PC-9 (cell line): ENCODE measurements at regions not wholly inside any gene's neighbourhood (a gene's known extent, or its start where the extent isn't known, plus 50 kb on each side); places are given as distances from the start of the nearest gene placed in this dataset.

Source experiments
- BruUV-seq: library from RNA; stranded (reverse); fragments of 400-500 nt; replicated peaks from 2 replicates; lab custom pipeline; 2021; lab: Mats Ljungman, UMichigan
- CTCF ChIA-PET: fragments of 300-600 bp; sonication (Branson Sonifier 250); formaldehyde crosslinking; loops from one replicate; lab custom pipeline; 2022; ENCODE audit warnings: antibody characterized with exemption; lab: Charles Lee
- POLR2A ChIA-PET: fragments of 300-600 bp; sonication (Branson Sonifier 250); formaldehyde crosslinking; loops from one replicate; lab custom pipeline; 2022; ENCODE audit warnings: antibody characterized with exemption; ENCODE audit not compliant: unreplicated experiment; lab: Charles Lee
- DNase-seq, 2 experiments: peaks; one replicate each; pipeline versions ENCODE4 v3.0.0 to v3.0.0-alpha.2; 2015 to 2022; ENCODE audit warnings: mixed read lengths in 1 of 2
- H2AFZ ChIP-seq: fragments of 200-600 bp; sonication (generic); 2 replicates; pipeline ENCODE4 v1.8.1; 2017; ENCODE audit warnings: antibody characterized with exemption
- H3F3A ChIP-seq: fragments of 200-600 bp; sonication (generic); 2 replicates; pipeline ENCODE4 v1.8.1; 2017; ENCODE audit warnings: antibody characterized with exemption, mild to moderate bottlenecking, low read depth; ENCODE audit not compliant: insufficient read depth
- H3K27ac ChIP-seq: fragments of 200-600 bp; sonication (generic); 2 replicates; pipeline ENCODE4 v1.6.1; 2016; ENCODE audit warnings: mixed run types
- H3K27me3 ChIP-seq: fragments of 200-600 bp; sonication (generic); 2 replicates; pipeline ENCODE4 v1.6.1; 2016; ENCODE audit warnings: low read depth, mixed run types; ENCODE audit not compliant: insufficient read depth
- H3K36me3 ChIP-seq: fragments of 200-600 bp; sonication (generic); 2 replicates; pipeline ENCODE4 v1.6.1; 2016; ENCODE audit warnings: low read depth, mixed run types
- H3K4me1 ChIP-seq: fragments of 200-600 bp; sonication (generic); replicated peaks from 2 replicates; pipeline ENCODE4 v1.6.1; 2016; ENCODE audit warnings: mixed run types; ENCODE audit not compliant: insufficient read depth
- H3K4me2 ChIP-seq: fragments of 200-600 bp; sonication (generic); 2 replicates; pipeline ENCODE4 v1.6.1; 2017; ENCODE audit warnings: mixed run types
- H3K4me3 ChIP-seq: fragments of 200-600 bp; sonication (generic); 2 replicates; pipeline ENCODE4 v1.6.1; 2016; ENCODE audit warnings: mixed run types
- H3K79me2 ChIP-seq: fragments of 200-600 bp; sonication (generic); 2 replicates; pipeline ENCODE4 v1.6.1; 2017; ENCODE audit warnings: low read depth, mixed run types
- H3K9me2 ChIP-seq: fragments of 200-600 bp; sonication (generic); 2 replicates; pipeline ENCODE4 v1.8.1; 2017; ENCODE audit warnings: mild to moderate bottlenecking; ENCODE audit not compliant: insufficient read depth
- H3K9me3 ChIP-seq: fragments of 200-600 bp; sonication (generic); 2 replicates; pipeline ENCODE4 v1.8.1; 2016; ENCODE audit warnings: low read depth; ENCODE audit not compliant: insufficient read depth
- H4K20me1 ChIP-seq: fragments of 200-600 bp; sonication (generic); 2 replicates; pipeline ENCODE4 v1.8.1; 2017; ENCODE audit not compliant: insufficient read depth
- CTCF ChIP-seq: fragments of 200-600 bp; sonication (generic); conservative IDR thresholded peaks from 2 replicates; pipeline ENCODE4 v1.6.1; 2017; ENCODE audit warnings: mixed run types, antibody characterized with exemption, mild to moderate bottlenecking, moderate library complexity
- EZH2 ChIP-seq: fragments of 200-600 bp; sonication (generic); IDR thresholded peaks from 2 replicates; pipeline ENCODE4 v1.8.0; 2017; ENCODE audit warnings: antibody characterized with exemption, low read depth
- intact Hi-C: fragments of 100-400 bp; cut with micrococcal nuclease; formaldehyde crosslinking; loops from one replicate; pipeline ENCODE4 v1.10.0; 2022; ENCODE audit not compliant: unreplicated experiment

- no peak overlapping the region for H3K4me3 ChIP-seq
- ChIA-PET POLR2A (no interaction called here), CTCF (no interaction called here)
- H3K27me3 ChIP-seq, result no peaks in the 10 kb centered on the region
- H3K9me2 ChIP-seq, result no peaks in the 10 kb centered on the region
- H3F3A ChIP-seq, result no peaks in the 10 kb centered on the region
- no peak for DNase-seq
- H3K79me2 ChIP-seq, result no peaks in the 10 kb centered on the region
- H3K4me1 ChIP-seq, result no peaks in the 10 kb centered on the region
- H3K9me3 ChIP-seq, result no peaks in the 10 kb centered on the region; the same call in 1 of the 2 replicates
- no TSS peak for BruUV-seq
- no peaks in the 10 kb centered on the region for H3K36me3 ChIP-seq
- H2AFZ ChIP-seq, result no peak overlapping the region
- H3K27ac ChIP-seq, result no peak overlapping the region
- intact Hi-C loops, result no loop called here
- H4K20me1 ChIP-seq, result no peaks in the 10 kb centered on the region
- no peak for TF ChIP-seq CTCF
- TF ChIP-seq EZH2, result no peak
- H3K4me2 ChIP-seq, result no peak overlapping the region
These were observed 167.9 kb upstream of the SPATS2L start for GRCh38 chr2:200138391-200139124.

- H3K4me1 ChIP-seq, result no peaks in the 10 kb centered on the region
- no peaks in the 10 kb centered on the region for H3K27me3 ChIP-seq
- no TSS peak for BruUV-seq
- H3K9me3 ChIP-seq, result no peaks in the 10 kb centered on the region
- CTCF ChIA-PET, result no interaction called here
- H4K20me1 ChIP-seq, result no peaks in the 10 kb centered on the region
- TF ChIP-seq EZH2, result no peak
- no peak for TF ChIP-seq CTCF
- no peaks in the 10 kb centered on the region for H3K9me2 ChIP-seq
- no peaks in the 10 kb centered on the region for H3K36me3 ChIP-seq
- POLR2A ChIA-PET, result no interaction called here
- H3K4me2 ChIP-seq, result no peak overlapping the region
- intact Hi-C loops, result no loop called here
- no peak overlapping the region for H3K27ac ChIP-seq
- no peak overlapping the region for H2AFZ ChIP-seq
- DNase-seq, result no peak
- no peak overlapping the region for H3K4me3 ChIP-seq
- no peaks in the 10 kb centered on the region for H3F3A ChIP-seq
- no peaks in the 10 kb centered on the region for H3K79me2 ChIP-seq
These were observed 161.9 kb upstream of the SPATS2L start for GRCh38 chr2:200144571-200144970.

GRCh38 chr2:200146501-200146900 is 160.0 kb upstream of the SPATS2L start:
- Histone ChIP-seq H3K4me3 (no peak overlapping the region), H4K20me1 (no peaks in the 10 kb centered on the region), H3K27ac (no peak overlapping the region), H3K9me2 (no peaks in the 10 kb centered on the region; the same call in 1 of the 2 replicates), H3K9me3 (no peaks in the 10 kb centered on the region; the same call in 1 of the 2 replicates), H2AFZ (no peak overlapping the region), H3F3A (no peaks in the 10 kb centered on the region), H3K79me2 (no peaks in the 10 kb centered on the region), H3K4me1 (no peaks in the 10 kb centered on the region), H3K27me3 (no peaks in the 10 kb centered on the region), H3K4me2 (no peak overlapping the region), H3K36me3 (no peaks in the 10 kb centered on the region)
- BruUV-seq, result no TSS peak
- ChIA-PET POLR2A (no interaction called here), CTCF (no interaction called here)
- no peak for TF ChIP-seq EZH2
- TF ChIP-seq CTCF, result no peak
- intact Hi-C loops, result no loop called here
- DNase-seq, result no peak
